ENCODE measurements at regions not wholly inside any gene's neighbourhood (a gene's known extent, or its start where the extent isn't known, plus 50 kb on each side); places are given as distances from the start of the nearest gene placed in this dataset.

DNA sequence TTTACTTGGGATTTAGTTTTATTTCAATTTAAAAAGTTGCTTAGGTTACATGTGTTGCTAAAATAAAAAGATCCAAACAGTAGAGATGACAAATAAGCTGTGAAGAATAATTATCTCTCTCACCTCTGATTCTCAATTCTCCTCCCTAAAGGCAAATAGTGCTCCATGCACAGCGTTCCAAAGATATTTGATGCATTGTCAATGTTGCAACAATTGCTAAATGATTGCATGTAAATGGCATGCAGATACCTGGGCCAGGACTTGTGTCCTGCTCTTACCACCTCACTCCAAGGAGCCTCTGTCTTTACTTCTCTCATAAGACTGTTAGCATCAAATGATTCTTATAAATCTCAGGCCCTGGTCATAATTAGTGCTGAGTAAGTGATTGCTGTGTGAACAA is 217.7 kb downstream of the SEC23IP start:
- Histone ChIP-seq H3K27me3 (no peaks in the 10 kb centered on the region), H3K27ac (no peak overlapping the region), H3K4me1 (no peaks in the 10 kb centered on the region), H3K36me3 (no peaks in the 10 kb centered on the region), H3K9me3 (no peaks in the 10 kb centered on the region), H3K4me3 (no peak overlapping the region)
- DNase-seq (ENCODE audit: low spot score in 2 of 2), result no peak
- WGBS, 2 donors, result 68 to 79% methylated on average over 1 of the region's 1 CpG
- TF ChIP-seq EP300 (IDR thresholded peaks at IDR 0.05) (no peak), POLR2A (IDR thresholded peaks at IDR 0.05) (no peak)
- TF ChIP-seq, protein P1, sequence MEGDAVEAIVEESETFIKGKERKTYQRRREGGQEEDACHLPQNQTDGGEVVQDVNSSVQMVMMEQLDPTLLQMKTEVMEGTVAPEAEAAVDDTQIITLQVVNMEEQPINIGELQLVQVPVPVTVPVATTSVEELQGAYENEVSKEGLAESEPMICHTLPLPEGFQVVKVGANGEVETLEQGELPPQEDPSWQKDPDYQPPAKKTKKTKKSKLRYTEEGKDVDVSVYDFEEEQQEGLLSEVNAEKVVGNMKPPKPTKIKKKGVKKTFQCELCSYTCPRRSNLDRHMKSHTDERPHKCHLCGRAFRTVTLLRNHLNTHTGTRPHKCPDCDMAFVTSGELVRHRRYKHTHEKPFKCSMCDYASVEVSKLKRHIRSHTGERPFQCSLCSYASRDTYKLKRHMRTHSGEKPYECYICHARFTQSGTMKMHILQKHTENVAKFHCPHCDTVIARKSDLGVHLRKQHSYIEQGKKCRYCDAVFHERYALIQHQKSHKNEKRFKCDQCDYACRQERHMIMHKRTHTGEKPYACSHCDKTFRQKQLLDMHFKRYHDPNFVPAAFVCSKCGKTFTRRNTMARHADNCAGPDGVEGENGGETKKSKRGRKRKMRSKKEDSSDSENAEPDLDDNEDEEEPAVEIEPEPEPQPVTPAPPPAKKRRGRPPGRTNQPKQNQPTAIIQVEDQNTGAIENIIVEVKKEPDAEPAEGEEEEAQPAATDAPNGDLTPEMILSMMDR (IDR thresholded peaks at IDR 0.05), result no peak

DNA sequence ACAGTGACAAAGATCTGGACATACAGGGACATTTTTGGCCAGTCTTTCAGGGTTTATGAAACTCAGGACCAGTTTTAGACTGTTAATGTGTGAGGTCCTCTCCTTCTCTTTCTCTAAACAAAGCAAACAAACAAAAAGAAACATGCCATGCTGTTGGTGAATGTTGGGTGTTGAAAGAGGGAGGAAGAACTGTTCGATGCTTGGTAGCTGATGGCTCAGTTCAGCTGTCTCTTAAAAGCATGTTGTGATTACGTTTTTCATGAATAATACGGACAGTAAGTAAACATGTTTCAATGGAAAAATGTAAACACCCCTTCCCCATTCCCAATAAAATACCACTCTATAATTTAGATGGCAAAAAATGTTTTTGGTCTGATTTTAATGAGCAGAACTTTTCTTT is 219.1 kb downstream of the SEC23IP start:
- WGBS, 2 donors, result 62 to 81% methylated on average over 3 of the region's 3 CpGs
- H3K27ac ChIP-seq, result no peak overlapping the region

DNA sequence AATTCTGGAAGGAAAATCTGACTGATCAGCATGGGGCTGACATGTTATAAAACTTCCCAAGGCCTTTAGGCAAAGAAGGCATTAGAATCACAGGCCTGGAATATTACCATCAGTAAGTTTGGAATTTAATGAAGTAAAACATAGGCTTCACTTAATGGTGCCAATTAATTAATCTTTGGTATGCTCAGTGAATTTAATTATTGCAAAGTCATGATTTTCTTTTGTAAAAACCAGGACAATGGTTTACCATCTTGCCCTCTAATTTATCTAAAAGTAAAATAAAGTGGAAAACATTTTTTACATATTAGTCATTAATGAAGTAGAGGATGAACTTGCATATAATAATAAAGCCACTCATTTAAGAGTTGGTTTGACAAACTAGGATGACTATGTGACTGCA is 220.3 kb downstream of the SEC23IP start:
- Histone ChIP-seq H3K4me3 (no peak overlapping the region), H3K9me3 (no peaks in the 10 kb centered on the region), H3K27ac (no peak overlapping the region), H3K27me3 (no peaks in the 10 kb centered on the region), H3K36me3 (no peaks in the 10 kb centered on the region), H3K4me1 (no peaks in the 10 kb centered on the region)
- no peak for DNase-seq (ENCODE audit: low spot score in 2 of 2)
- TF ChIP-seq EP300 (IDR thresholded peaks at IDR 0.05) (no peak), POLR2A (IDR thresholded peaks at IDR 0.05) (no peak)
- TF ChIP-seq, protein P1 (IDR thresholded peaks at IDR 0.05), result no peak

More for the DNA sequence above, 219.1 kb downstream of the SEC23IP start:
- Histone ChIP-seq H3K27me3 (no peaks in the 10 kb centered on the region), H3K9me3 (no peaks in the 10 kb centered on the region), H3K36me3 (no peaks in the 10 kb centered on the region), H3K4me3 (no peak overlapping the region), H3K4me1 (no peaks in the 10 kb centered on the region)
- DNase-seq (ENCODE audit: low spot score in 2 of 2), result no peak
- TF ChIP-seq POLR2A (IDR thresholded peaks at IDR 0.05) (no peak), EP300 (IDR thresholded peaks at IDR 0.05) (no peak)
- TF ChIP-seq, protein P1 (IDR thresholded peaks at IDR 0.05), result no peak

DNA sequence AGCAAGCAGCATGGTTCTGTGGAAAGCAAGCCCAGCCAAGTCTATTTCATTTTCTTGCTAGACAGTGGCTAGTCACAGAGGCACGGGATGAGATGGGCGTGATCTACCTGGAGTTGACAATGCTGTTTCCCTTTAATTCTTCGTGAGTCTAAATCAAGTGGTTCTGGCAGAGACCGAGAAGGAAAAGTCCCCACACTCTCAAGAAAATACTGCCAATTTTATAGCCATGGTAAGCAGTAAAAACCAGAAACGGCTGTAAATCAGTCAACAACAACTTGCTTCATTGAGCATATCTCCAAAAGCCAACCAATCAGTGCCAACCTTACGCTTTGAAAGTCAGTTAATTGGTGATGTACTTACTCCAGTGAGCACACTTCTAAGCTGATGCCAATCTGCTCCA is 223.4 kb downstream of the SEC23IP start:
- Histone ChIP-seq H3K27ac (no peak overlapping the region), H3K27me3 (no peaks in the 10 kb centered on the region), H3K36me3 (no peaks in the 10 kb centered on the region), H3K4me1 (no peaks in the 10 kb centered on the region), H3K4me3 (no peak overlapping the region), H3K9me3 (peaks cover 0 to 2% (median 0%) of the 10 kb centered on the region in 4 donors)
- no peak for DNase-seq (ENCODE audit: low spot score in 2 of 2)
- TF ChIP-seq, protein P1 (IDR thresholded peaks at IDR 0.05), result no peak
- TF ChIP-seq EP300 (IDR thresholded peaks at IDR 0.05) (no peak), POLR2A (IDR thresholded peaks at IDR 0.05) (no peak)
- 31 to 38% methylated on average over 6 of the region's 6 CpGs for WGBS, 2 donors

DNA sequence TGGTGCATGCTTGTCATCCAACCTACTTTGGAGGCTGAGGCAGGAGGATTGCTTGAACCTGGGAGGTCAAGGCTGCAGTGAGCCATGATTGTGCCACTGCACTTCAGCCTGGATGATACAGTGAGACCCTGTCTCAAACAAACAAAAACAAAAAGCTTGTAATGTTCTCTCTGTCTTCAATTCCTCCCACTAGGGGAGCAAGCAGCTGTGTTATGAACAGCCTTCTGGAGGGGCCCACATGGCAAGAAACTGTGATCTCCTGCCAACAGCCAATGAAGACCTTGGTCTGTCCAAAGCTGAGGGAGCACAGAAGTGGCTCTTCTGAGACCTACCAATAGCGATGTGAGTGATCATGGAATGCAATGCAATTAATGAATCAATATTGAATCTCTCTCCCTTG is 229.2 kb downstream of the SEC23IP start:
- no peak for DNase-seq (ENCODE audit: low spot score in 2 of 2)
- Histone ChIP-seq H3K27me3 (no peaks in the 10 kb centered on the region), H3K9me3 (peaks cover 0 to 2% (median 0%) of the 10 kb centered on the region in 4 donors), H3K4me1 (no peaks in the 10 kb centered on the region), H3K36me3 (no peaks in the 10 kb centered on the region), H3K27ac (no peak overlapping the region), H3K4me3 (no peak overlapping the region)
- 100% methylated on average over 1 of the region's 1 CpG for WGBS, 2 donors
- TF ChIP-seq EP300 (IDR thresholded peaks at IDR 0.05) (no peak), POLR2A (IDR thresholded peaks at IDR 0.05) (no peak)
- TF ChIP-seq, protein P1 (IDR thresholded peaks at IDR 0.05), result no peak

Measured in tibial nerve (tissue), 4 donors.